NCI-H1417 (cell line): ENCODE measurements at regions not wholly inside any gene's neighbourhood (a gene's known extent, or its start where the extent isn't known, plus 50 kb on each side); places are given as distances from the start of the nearest gene placed in this dataset.
A peak's percentile ranks its signal among the peaks of the same experiment; 100 is the strongest.
"Not testable (repeated sequence)": the region's sequence is repeated elsewhere in the genome, so short reads cannot be mapped to it uniquely, and the experiment has no call there.

Experiments used
- DNase-seq, 3 experiments: peaks; one replicate each; lab custom pipeline; 2025; lab: John Stamatoyannopoulos, UW

GRCh38 chr5:164498438-164498837 is 993.0 kb downstream of the MAT2B start:
- DNase-seq: peak in 1 of 3 experiments; percentile 14

- no peak for DNase-seq
Measured at GRCh38 chr5:164500856-164501255, 995.4 kb downstream of the MAT2B start.

GRCh38 chr5:164501344-164501743 is 995.9 kb downstream of the MAT2B start:
- no peak for DNase-seq

DNA sequence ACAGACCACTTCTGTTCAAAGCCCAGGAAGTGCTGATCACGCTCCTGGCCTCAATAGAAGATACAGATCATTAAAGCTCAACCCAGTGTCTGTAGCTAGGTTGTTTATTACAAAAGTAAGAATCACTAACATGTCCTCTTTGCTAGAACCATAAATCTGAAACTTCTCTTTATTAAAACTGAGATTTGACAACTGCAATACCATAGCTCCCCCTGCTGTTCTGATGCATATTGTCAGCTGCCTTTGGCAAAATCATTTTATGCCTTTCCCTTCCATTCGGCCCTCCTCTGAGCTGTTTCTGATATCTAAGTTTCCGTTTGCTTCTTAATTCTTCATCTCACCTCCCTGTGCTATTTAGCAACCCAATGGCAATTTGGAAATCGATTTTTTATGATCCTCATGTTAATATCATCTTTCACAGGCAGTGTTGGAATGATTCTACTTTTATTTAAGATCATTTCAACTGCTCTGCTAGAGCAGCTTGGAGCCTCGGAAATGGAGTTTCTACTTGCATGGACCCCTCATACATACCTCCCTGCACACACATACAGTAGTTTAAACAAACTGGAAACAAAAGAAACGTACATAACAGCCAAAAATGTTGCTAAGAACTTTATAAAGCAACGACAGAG is 998.8 kb downstream of the MAT2B start:
- DNase-seq: peak in 2 of 3 experiments; percentile 19 to 74

GRCh38 chr5:164505791-164506190 is 1000.4 kb downstream of the MAT2B start:
- DNase-seq: peak in 1 of 3 experiments; percentile 3

DNA sequence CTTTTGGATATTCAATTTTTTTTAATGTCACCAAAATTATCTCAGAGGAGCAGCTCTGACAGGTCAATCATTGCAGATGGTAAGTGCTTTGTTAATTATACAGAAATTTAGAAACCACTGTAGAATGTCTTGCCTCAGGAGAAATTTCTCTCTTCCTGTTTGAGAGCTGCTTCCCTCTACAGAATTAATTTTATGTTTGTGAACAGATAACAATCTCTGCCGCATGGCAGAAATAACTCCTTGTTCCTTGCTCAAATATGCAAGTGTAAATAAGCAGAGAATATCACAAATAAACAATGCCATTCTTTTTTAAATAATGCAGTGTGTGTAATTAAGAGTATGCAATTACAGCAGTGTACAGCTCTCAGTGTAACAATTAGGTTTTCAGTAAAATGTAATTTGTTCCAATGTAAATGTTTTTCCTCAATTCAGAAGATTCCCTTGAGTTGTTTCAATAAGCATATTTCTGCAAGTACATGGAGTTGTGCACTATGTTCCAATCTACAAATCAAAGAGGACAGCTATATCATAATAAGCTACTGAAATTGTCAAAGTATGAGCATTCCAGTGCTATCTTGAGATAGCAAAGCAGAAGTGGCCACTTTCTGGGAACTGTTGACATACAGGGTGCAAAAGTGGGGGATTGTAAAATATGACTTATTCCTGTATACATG is 1012.8 kb downstream of the MAT2B start:
- DNase-seq: peak in 1 of 3 experiments; percentile 71

- DNase-seq: no peak
Measured at GRCh38 chr5:164518741-164519080, 1013.3 kb downstream of the MAT2B start.

DNA sequence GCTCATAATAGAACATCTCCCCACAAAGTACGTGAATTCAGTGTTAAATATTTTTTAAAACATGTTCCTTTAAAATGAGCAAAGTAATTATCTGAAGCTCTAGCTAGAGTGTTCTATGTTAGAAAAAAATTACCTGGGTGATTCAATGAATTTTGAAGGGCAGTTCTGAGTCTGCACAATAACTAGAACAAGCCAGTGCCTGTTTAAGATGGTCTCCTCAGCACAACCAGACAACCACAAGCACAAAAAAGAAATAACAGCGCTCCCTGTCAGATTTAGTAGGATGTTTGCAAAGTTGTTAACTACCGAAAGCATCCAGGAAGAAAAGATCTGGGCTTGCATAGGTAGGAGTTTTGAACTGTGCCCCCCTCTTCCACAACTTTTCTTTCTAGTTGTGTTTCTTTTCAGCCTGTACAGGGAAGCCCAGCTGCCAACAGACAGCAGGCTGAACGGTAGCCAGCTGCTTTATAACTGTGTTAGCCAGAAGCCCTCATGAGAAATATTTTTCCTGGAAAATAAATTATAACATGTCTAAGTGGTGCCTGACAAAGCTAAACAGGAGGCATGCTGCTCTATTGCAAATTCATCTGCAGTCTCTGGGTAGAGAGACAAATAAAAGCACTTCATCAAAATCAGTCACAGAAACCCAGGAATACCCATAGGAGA is 1026.9 kb downstream of the MAT2B start:
- peak in 2 of 3 experiments; percentile 15 to 34 for DNase-seq

DNA sequence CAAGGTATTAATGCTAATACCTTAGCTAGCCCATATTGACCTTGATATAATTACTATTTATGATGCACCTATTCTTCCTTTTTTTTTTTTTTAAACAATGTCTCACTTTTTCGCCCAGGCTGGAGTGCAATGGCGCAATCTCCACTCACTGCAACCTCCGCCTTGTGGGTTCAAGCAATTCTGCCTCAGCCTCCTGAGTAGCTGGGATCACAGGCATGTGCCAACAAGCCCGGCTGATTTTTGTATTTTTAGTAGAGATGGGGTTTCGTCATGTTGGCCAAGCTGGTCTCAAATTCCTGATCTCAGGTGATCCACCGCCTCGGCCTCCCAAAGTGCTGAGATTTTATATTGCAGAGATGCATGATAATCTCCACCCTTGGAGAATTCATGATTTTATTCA is 1028.0 kb downstream of the MAT2B start:
- not testable (repeated sequence) for DNase-seq

DNA sequence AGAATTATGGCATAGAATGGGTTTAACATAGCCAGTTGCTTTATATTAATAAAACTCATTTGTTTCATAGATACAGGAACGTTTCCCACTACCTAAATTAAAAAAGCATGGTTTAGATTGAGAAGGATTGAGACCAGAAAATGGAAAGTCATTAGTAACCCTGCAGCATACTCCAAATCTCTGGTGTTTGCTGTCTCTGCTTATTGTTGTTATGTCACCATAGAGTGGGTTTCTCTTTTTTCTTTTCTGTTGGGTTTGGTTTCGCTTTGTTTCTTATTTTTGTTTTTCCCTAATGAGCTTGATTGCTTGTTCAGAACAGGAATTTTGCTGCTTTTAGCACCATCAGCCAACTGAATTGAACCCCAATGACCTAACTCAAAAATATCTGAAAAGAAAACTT is 1034.8 kb downstream of the MAT2B start:
- no peak for DNase-seq

DNA sequence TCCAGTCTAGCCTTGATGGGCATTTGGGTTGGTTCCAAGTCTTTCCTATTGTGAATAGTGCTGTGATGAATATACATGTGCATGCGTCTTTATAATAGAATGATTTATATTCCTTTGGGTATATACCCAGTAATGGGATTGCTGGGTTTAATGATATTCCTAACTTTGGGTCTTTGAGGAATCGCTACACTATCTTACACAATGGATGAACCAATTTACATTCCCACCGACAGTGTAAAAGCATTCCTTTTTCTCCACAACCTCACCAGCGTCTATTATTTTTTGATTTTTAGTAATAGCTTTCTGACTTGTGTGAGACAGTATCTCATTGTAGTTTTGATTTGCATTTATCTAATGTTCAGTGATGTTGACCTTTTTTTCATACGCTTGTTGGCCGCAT is 1040.1 kb downstream of the MAT2B start:
- DNase-seq: no peak

GRCh38 chr5:164553851-164554250 is 1048.4 kb downstream of the MAT2B start:
- DNase-seq: no peak

GRCh38 chr5:164555809-164556208 is 1050.4 kb downstream of the MAT2B start:
- DNase-seq: no peak

- no peak for DNase-seq
Measured at GRCh38 chr5:164560216-164560615, 1054.8 kb downstream of the MAT2B start.

DNA sequence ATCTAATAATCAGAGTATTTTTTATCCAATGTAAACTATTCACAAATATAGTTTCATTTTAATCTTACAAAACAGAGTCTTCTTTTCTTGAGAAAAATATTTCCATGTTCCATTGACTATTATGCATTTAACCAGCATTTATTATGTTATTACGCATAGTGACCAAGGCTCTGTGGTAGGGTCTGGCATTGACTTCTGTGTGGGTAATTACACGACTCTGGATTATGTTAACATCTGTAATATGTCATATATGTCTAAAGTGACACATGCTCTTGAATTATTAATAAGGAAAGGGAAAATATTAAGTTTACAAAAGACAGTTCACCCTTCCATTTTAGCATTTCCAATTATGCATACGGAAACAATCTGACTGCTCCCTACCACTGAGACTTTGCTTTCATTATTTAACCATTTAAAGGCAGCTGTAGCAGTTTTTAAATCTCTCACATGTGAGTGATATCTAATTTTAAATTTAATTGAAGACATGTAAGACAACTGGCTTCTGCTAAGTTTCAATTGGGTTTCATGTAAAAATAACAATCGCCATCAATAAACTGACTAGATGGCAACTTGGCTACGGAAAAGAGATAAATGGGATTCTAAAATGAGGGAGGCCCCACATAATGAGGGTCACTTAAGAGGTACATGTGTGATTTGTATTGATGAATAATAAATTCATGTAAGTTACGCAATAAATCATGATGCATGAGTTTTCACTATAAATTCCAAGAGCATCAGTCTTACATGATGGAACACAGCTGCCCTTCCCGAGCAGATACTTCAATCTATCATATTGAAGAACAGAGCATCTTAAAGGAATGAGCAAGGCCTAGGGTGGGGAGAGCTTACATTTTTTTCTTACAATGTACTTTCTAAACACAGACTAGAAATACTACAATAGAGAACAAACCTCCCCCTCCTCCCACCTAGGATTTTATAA is 1056.8 kb downstream of the MAT2B start:
- DNase-seq: peak in 1 of 3 experiments; percentile 18

- DNase-seq: peak in 1 of 3 experiments; percentile 7
Measured at GRCh38 chr5:164563370-164563769, 1058.0 kb downstream of the MAT2B start.

DNA sequence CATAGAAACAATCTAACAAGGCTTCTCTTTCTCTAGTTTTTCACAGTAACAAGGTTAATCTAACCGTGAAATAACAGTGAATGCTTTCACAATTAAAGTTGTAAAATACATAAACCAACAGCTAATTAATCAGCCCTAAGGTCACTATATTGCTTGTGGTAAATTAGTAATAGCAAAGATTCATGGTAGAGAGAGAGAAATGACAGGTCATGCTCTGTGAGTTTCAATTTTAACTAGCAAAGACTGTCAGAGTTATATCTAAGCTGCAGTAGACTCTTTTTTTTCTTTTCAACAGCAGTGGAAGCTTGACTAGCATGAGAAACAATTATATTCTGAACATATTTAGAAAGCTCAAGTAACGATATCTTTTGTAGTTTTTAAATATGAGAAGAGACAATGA is 1068.0 kb downstream of the MAT2B start:
- DNase-seq: peak in 1 of 3 experiments; percentile 5

- peak in 1 of 3 experiments; percentile 28 for DNase-seq
Measured at GRCh38 chr5:164577201-164577600, 1071.8 kb downstream of the MAT2B start.

- DNase-seq: peak in 2 of 3 experiments; percentile 3 to 49
Measured at GRCh38 chr5:164577742-164578141, 1072.3 kb downstream of the MAT2B start.

DNA sequence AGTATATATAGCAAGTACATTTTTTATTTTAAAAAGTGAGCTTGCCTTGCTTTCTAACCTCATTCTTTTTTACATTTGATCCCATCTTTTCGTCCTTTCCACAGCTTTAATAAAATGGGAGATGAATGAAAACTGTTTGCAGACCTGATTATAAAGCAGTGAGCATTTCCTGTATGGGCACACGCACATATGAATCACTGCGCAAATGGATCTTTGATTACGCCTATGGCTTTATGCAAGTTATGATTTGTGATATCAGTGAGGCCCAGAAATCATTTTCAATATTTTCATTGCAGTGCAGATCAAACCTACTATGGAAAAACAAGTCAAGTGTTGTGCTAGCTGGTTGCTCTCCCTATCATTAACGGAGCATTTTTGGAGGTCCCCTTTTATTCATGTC is 1073.0 kb downstream of the MAT2B start:
- DNase-seq: no peak

DNA sequence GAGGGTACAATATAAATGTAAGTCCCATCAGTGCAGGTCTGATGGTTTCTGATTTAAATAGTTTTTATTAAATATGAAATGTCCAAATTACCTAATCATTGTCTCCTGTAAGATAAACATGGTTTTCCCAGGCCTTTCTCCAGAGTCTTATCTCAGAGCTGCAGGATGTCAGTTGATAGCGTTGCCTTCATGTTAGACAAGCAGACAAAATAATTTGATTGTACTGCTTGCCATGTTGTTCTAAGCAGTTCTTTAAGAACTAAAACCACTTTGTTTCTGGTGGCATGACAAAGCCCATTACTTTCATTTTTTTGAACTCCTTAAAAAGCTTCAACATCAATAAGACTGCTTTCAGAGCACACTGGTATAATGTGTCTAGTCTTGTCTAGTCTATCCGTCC is 1073.5 kb downstream of the MAT2B start:
- DNase-seq: no peak

- DNase-seq: no peak
Measured at GRCh38 chr5:164580155-164580554, 1074.7 kb downstream of the MAT2B start.
